ENCODE measurements at regions not wholly inside any gene's neighbourhood (a gene's known extent, or its start where the extent isn't known, plus 50 kb on each side); places are given as distances from the start of the nearest gene placed in this dataset.

DNA sequence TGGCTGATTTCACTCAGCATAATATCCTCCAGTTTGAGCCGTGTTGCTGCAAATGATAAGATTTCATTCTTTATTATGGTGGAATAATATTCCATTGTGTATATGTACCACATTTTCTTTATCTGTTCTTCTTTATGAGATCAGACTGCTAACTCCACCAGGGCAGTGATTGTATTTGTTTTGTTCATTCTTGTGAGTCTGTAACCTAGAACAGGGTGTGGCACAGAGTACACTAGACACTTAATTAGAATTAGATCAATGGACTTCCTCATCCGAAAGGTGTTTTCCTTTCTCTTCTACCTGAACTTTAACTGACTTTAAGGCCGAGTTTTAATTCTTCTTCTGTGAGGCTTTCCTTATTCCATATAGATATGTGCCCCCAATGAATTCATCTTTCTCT, 551.0 kb downstream of the SNAPC1 start:
- H3K4me2 ChIP-seq (replicated peaks; ENCODE audit: low read depth, low read length, poor library complexity, severe bottlenecking) = no peak overlapping the region
- H3K9me3 ChIP-seq (ENCODE audit: control extremely low read depth in 1 of 3, control insufficient read depth in 2 of 3, insufficient read depth in 1 of 3, low read length in 2 of 3) = no peaks in the 10 kb centered on the region
- Mint-ChIP-seq H3K4me1 (no peaks in the 10 kb centered on the region), H3K27me3 (no peaks in the 10 kb centered on the region), H3K27ac (no peak overlapping the region), H3K4me3 (no peak overlapping the region), H3K9me3 (ENCODE audit: insufficient read depth) (no peaks in the 10 kb centered on the region)
- H3K4me1 ChIP-seq (ENCODE audit: control insufficient read depth in 2 of 2, insufficient read depth in 2 of 2, low read length in 2 of 2) = no peaks in the 10 kb centered on the region
- no peaks in the 10 kb centered on the region for H3K79me2 ChIP-seq (ENCODE audit: control insufficient read depth, insufficient read depth, low read length)
- H2AFZ ChIP-seq (ENCODE audit: insufficient read depth, low read depth, low read length, poor library complexity, severe bottlenecking) = no peak overlapping the region
- no peaks in the 10 kb centered on the region for H3K36me3 ChIP-seq (replicated peaks in 1 of 2; ENCODE audit: control extremely low read depth in 1 of 2, control insufficient read depth in 1 of 2, extremely low read depth in 1 of 2, insufficient read depth in 2 of 2, low read length in 1 of 2)
- H3K4me3 ChIP-seq (ENCODE audit: control extremely low read depth in 1 of 5, extremely low read depth in 1 of 5, insufficient read depth in 1 of 5, low read depth in 2 of 5, low read length in 4 of 5) = no peak overlapping the region
- no peak overlapping the region for H3K9ac ChIP-seq (ENCODE audit: low read length)
- H3K27me3 ChIP-seq (replicated peaks in 1 of 4; ENCODE audit: control extremely low read depth in 1 of 4, control insufficient read depth in 3 of 4, insufficient read depth in 4 of 4, low read length in 3 of 4) = no peaks in the 10 kb centered on the region
- ChIA-PET POLR2A (no interaction called here), CTCF (no interaction called here)
- intact Hi-C loops (cut with micrococcal nuclease) = no loop called here
- no peak for ATAC-seq (ENCODE audit: low read depth)
- no peak for DNase-seq
- TF ChIP-seq, protein P1, sequence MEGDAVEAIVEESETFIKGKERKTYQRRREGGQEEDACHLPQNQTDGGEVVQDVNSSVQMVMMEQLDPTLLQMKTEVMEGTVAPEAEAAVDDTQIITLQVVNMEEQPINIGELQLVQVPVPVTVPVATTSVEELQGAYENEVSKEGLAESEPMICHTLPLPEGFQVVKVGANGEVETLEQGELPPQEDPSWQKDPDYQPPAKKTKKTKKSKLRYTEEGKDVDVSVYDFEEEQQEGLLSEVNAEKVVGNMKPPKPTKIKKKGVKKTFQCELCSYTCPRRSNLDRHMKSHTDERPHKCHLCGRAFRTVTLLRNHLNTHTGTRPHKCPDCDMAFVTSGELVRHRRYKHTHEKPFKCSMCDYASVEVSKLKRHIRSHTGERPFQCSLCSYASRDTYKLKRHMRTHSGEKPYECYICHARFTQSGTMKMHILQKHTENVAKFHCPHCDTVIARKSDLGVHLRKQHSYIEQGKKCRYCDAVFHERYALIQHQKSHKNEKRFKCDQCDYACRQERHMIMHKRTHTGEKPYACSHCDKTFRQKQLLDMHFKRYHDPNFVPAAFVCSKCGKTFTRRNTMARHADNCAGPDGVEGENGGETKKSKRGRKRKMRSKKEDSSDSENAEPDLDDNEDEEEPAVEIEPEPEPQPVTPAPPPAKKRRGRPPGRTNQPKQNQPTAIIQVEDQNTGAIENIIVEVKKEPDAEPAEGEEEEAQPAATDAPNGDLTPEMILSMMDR (IDR thresholded peaks at IDR 0.05) = no peak
- TF ChIP-seq EZH2 (IDR thresholded peaks at IDR 0.05; ENCODE audit: borderline replicate concordance, insufficient read depth, low read depth, low read length, poor library complexity, severe bottlenecking) = no peak
- no peaks in the 10 kb centered on the region for H4K20me1 ChIP-seq (ENCODE audit: control insufficient read depth, insufficient read depth, low read length, poor library complexity, severe bottlenecking)
- H3K27ac ChIP-seq (ENCODE audit: low read length in 2 of 2) = no peak overlapping the region
- 100% methylated on average over 1 of the region's 3 CpGs for WGBS (ENCODE audit: insufficient coverage)

DNA sequence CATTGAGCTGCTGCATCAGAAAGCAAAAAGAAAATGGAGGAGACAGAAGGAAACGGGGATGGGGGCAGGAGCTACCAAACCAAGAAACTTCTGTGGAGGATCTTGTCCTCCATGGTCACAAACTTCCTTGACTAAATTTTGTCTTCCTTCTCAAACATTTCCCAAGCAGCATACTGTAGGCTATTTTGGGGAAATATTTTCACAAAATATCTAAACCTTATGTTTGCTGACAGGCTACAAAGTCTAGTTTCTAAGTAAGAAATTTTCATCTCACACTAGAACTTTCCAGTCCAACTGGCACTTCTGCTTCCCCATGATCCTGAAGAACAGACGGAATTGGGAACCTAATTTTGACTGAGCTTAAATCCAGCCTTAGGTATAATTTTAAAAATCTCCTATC, 552.0 kb downstream of the SNAPC1 start:
- H3K9me3 ChIP-seq (ENCODE audit: control extremely low read depth in 1 of 3, control insufficient read depth in 2 of 3, insufficient read depth in 1 of 3, low read length in 2 of 3) = no peaks in the 10 kb centered on the region
- CTCF ChIA-PET = interaction anchor here (0.6 kb wide), 1 partner anchor 9 kb away, joined by 3 read pairs; no protein-coding TSS in a partner anchor
- H3K4me3 ChIP-seq (ENCODE audit: control extremely low read depth in 1 of 5, extremely low read depth in 1 of 5, insufficient read depth in 1 of 5, low read depth in 2 of 5, low read length in 4 of 5) = no peak overlapping the region
- no peaks in the 10 kb centered on the region for H3K36me3 ChIP-seq (replicated peaks in 1 of 2; ENCODE audit: control extremely low read depth in 1 of 2, control insufficient read depth in 1 of 2, extremely low read depth in 1 of 2, insufficient read depth in 2 of 2, low read length in 1 of 2)
- Mint-ChIP-seq H3K4me1 (no peaks in the 10 kb centered on the region), H3K9me3 (ENCODE audit: insufficient read depth) (no peaks in the 10 kb centered on the region), H3K27me3 (no peaks in the 10 kb centered on the region), H3K4me3 (no peak overlapping the region), H3K27ac (no peak overlapping the region)
- H3K27ac ChIP-seq (ENCODE audit: low read length in 2 of 2) = no peak overlapping the region
- intact Hi-C loops (cut with micrococcal nuclease) = no loop called here
- no peaks in the 10 kb centered on the region for H3K4me1 ChIP-seq (ENCODE audit: control insufficient read depth in 2 of 2, insufficient read depth in 2 of 2, low read length in 2 of 2)
- no peak overlapping the region for H3K9ac ChIP-seq (ENCODE audit: low read length)
- no peaks in the 10 kb centered on the region for H4K20me1 ChIP-seq (ENCODE audit: control insufficient read depth, insufficient read depth, low read length, poor library complexity, severe bottlenecking)
- no peak overlapping the region for H3K4me2 ChIP-seq (replicated peaks; ENCODE audit: low read depth, low read length, poor library complexity, severe bottlenecking)
- ATAC-seq (ENCODE audit: low read depth) (no peak), DNase-seq (no peak)
- no peak overlapping the region for H2AFZ ChIP-seq (ENCODE audit: insufficient read depth, low read depth, low read length, poor library complexity, severe bottlenecking)
- WGBS (ENCODE audit: insufficient coverage) = no CpG with 5 or more reads among the region's 2 CpGs
- POLR2A ChIA-PET = no interaction called here
- no peaks in the 10 kb centered on the region for H3K27me3 ChIP-seq (replicated peaks in 1 of 4; ENCODE audit: control extremely low read depth in 1 of 4, control insufficient read depth in 3 of 4, insufficient read depth in 4 of 4, low read length in 3 of 4)
- H3K79me2 ChIP-seq (ENCODE audit: control insufficient read depth, insufficient read depth, low read length) = no peaks in the 10 kb centered on the region
- TF ChIP-seq, protein P1 (IDR thresholded peaks at IDR 0.05) = no peak
- no peak for TF ChIP-seq EZH2 (IDR thresholded peaks at IDR 0.05; ENCODE audit: borderline replicate concordance, insufficient read depth, low read depth, low read length, poor library complexity, severe bottlenecking)
